NT2/D1 (cell line): ENCODE measurements at regions not wholly inside any gene's neighbourhood (a gene's known extent, or its start where the extent isn't known, plus 50 kb on each side); places are given as distances from the start of the nearest gene placed in this dataset.

Experiments
- DNase-seq: peaks from one replicate; pipeline ENCODE4 v3.0.0-alpha.2; 2011; ENCODE audit warnings: low read depth, low spot score
- H3K27me3 ChIP-seq: 2 replicates; pipeline ENCODE4 v1.6.0; 2011; ENCODE audit warnings: mild to moderate bottlenecking; ENCODE audit not compliant: insufficient read length, insufficient read depth
- H3K36me3 ChIP-seq: 2 replicates; pipeline ENCODE4 v1.6.1; 2011; ENCODE audit warnings: mild to moderate bottlenecking, low read length, mixed read lengths; ENCODE audit not compliant: insufficient read depth, insufficient read length
- H3K4me1 ChIP-seq: 2 replicates; pipeline ENCODE4 v1.5.1; 2011; ENCODE audit not compliant: insufficient read depth, insufficient read length
- H3K4me3 ChIP-seq: 2 replicates; pipeline ENCODE4 v1.5.1; 2011; ENCODE audit warnings: low read depth; ENCODE audit not compliant: insufficient read length
- H3K9ac ChIP-seq: 2 replicates; pipeline ENCODE4 v1.6.0; 2011; ENCODE audit warnings: low read depth; ENCODE audit not compliant: insufficient read length
- H3K9me3 ChIP-seq: 2 replicates; pipeline ENCODE4 v1.5.1; 2011; ENCODE audit warnings: mild to moderate bottlenecking, low read length; ENCODE audit not compliant: insufficient read depth
- SUZ12 ChIP-seq: IDR thresholded peaks from 2 replicates; pipeline ENCODE4 v1.6.1; 2011; ENCODE audit not compliant: insufficient read length, insufficient read depth; ENCODE audit errors: extremely low read depth
- YY1 ChIP-seq: IDR thresholded peaks from 2 replicates; pipeline ENCODE4 v1.6.1; 2011; ENCODE audit not compliant: insufficient read length, insufficient read depth
- ZNF274 ChIP-seq: IDR thresholded peaks from 2 replicates; pipeline ENCODE4 v1.6.1; 2011; ENCODE audit warnings: mild to moderate bottlenecking, low read depth, low read length

DNA sequence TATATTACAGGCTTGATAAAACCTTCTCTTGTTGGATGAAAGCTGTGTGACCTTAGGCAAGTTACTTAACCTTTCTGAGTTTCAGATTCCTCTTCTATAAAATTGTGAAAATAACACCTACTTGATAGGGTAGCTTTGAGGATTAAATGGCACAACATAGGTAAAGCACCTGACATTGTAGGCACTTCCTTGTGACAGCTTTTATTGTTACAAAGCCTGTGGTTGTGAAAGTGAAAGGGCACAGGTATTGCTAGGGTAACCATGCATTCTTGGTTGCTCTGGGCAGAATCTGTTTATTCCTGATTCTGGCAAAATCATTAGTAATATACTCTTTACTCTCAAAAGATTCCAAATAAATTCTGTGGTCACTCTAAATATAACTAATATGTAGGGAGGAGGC lies 493.4 kb downstream of the OLFM4 start:
- Histone ChIP-seq H3K36me3 (no peaks in the 10 kb centered on the region), H3K9ac (no peak overlapping the region), H3K4me3 (no peak overlapping the region), H3K9me3 (no peaks in the 10 kb centered on the region), H3K4me1 (no peaks in the 10 kb centered on the region), H3K27me3 (no peaks in the 10 kb centered on the region)
- no peak for DNase-seq
- TF ChIP-seq YY1 = no peak
- TF ChIP-seq SUZ12 = no peak
- no peak for TF ChIP-seq ZNF274

DNA sequence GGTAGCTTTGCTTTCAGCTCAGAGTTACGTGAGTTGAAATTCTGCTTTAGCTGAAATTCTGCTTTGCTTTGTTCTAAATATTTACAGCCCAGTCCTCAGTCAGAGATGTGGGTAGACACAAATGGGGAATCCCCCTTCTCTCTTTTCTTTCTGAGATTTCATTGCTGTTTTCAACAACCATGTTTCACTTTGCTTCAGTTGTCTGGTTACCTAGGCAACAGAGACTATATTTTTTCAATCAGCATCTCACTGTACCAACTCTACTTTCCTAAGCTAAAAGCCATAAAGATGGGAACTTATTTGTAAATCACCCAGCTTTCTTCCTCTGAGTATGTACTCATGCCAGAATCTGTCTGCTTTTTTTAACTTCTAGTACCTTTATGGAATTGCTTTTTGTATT lies 509.0 kb downstream of the OLFM4 start:
- Histone ChIP-seq H3K4me1 (no peaks in the 10 kb centered on the region), H3K4me3 (no peak overlapping the region), H3K9me3 (no peaks in the 10 kb centered on the region), H3K36me3 (no peaks in the 10 kb centered on the region), H3K27me3 (no peaks in the 10 kb centered on the region), H3K9ac (no peak overlapping the region)
- TF ChIP-seq ZNF274 = no peak
- TF ChIP-seq SUZ12 = no peak
- TF ChIP-seq YY1 = no peak
- no peak for DNase-seq

DNA sequence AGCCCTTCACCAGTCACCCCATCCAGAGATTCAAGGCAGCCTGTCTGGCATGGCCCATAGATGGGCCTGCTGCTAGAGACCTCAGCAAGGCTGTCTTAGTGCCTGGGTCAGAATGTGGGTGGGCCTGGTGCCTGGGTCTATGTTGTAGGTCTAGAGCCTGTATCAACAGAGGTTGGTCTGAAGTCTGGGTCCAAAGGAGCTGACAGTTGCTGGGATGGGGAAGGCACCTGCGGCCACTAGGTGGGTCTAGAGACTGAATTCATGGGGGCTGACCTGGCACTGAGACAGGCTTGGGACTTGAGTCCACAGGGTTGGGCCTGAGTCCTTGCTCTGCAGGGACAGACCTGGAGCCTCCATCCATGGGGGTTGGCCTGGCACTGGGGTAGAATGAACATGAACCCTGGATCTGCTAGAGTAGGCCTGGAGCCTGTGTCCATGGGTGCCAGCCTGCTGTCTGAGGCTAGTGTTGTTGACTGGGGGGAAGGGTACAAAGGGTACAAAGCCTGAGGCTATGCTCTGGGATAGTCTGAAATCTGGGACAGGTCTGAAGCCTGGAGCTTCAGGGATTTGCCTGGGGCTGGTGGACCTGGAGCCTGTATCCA lies 516.8 kb downstream of the OLFM4 start:
- TF ChIP-seq YY1 = no peak
- Histone ChIP-seq H3K9me3 (no peaks in the 10 kb centered on the region), H3K36me3 (no peaks in the 10 kb centered on the region), H3K27me3 (no peaks in the 10 kb centered on the region), H3K4me1 (no peaks in the 10 kb centered on the region), H3K9ac (no peak overlapping the region), H3K4me3 (no peak overlapping the region)
- DNase-seq = no peak

DNA sequence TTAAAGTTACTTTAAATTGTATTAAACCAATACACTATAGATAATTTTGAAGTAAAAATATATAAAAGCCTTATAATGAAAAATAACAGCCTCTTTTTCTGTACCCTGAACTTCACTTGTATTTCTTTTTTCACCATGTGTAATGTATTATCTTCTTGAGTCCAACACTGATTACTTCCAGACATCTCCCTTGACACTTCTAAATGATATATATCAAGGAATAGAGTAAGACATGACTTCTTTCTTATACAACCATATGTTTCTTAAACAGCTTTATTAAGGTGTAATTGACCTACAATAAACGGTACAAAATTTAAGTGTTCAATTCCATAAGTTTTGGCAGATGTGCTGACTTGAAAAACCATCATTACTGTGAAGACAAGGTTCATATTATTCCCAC lies 531.9 kb downstream of the OLFM4 start:
- H3K9ac ChIP-seq = no peak overlapping the region
- H3K36me3 ChIP-seq = no peaks in the 10 kb centered on the region
- TF ChIP-seq SUZ12 = no peak
- no peak for TF ChIP-seq ZNF274
- TF ChIP-seq YY1 = no peak

DNA sequence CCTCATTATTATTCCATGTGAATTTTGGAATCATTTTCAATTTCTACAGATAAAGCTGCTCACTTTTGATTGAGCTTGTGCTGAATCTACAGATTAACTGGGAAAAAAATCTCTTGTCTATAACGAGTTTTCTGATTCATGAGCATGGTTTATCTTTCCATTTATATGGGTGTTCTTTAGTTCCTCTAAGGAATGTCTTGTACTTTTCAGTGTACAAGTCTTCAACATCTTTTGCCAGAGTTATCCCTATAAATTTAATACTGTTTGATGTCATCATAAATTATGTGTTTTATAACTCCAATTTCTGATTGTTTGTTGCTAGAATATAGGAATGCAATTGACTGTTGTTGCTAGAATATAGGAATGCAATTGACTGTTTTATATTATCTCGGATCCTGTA lies 533.8 kb downstream of the OLFM4 start:
- no peak for DNase-seq
- Histone ChIP-seq H3K4me1 (no peaks in the 10 kb centered on the region), H3K4me3 (no peak overlapping the region), H3K27me3 (no peaks in the 10 kb centered on the region), H3K9ac (no peak overlapping the region), H3K9me3 (no peaks in the 10 kb centered on the region), H3K36me3 (no peaks in the 10 kb centered on the region)
- TF ChIP-seq SUZ12 (no peak), YY1 (no peak), ZNF274 (no peak)

More for the DNA sequence above, 531.9 kb downstream of the OLFM4 start:
- DNase-seq = no peak
- H3K27me3 ChIP-seq = no peaks in the 10 kb centered on the region
- no peaks in the 10 kb centered on the region for H3K4me1 ChIP-seq
- no peak overlapping the region for H3K4me3 ChIP-seq
- no peaks in the 10 kb centered on the region for H3K9me3 ChIP-seq

DNA sequence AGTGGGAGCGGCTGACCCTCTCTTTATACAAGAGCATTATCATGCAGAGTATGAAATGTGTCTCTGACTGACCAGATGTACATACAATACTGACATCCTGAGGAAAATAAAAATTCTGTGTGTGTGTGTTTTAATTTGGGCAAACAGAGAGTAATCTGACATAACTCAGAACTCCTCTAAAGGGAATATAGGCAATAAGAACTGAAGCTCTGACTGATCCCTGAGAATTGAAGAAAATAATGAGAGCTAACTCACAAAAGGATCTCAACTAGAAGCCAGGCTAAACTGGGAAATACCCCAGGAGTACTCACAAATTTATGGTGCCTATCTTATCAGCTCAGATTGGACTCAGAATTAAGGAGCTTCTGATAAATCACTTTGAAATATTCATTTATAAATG lies 539.9 kb downstream of the OLFM4 start:
- H3K4me1 ChIP-seq = no peaks in the 10 kb centered on the region
- TF ChIP-seq SUZ12 (no peak), ZNF274 (no peak), YY1 (no peak)
- H3K9ac ChIP-seq = no peak overlapping the region
- H3K36me3 ChIP-seq = no peaks in the 10 kb centered on the region
- H3K9me3 ChIP-seq = no peaks in the 10 kb centered on the region
- DNase-seq = no peak
- no peak overlapping the region for H3K4me3 ChIP-seq
- no peaks in the 10 kb centered on the region for H3K27me3 ChIP-seq

DNA sequence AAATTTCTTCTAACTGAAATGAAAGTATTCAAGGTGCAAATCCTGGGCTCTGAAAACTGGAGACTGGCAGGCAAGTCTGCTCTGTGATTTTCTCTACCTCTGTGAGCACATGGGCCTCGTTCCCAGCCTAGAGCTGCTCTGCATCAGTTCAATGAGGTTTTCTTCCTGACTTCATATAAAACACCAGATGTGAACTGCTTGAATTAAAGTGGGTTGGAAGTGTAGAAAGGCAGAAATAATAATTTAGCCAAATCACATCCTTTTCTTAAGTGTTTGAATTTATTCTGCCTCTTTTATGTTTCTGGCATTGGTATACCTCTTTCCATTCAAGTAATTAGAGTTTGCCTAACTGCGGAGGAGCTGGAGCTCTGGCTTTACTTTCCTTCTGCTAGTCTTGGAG lies 540.8 kb downstream of the OLFM4 start:
- Histone ChIP-seq H3K9me3 (no peaks in the 10 kb centered on the region), H3K36me3 (no peaks in the 10 kb centered on the region), H3K4me3 (no peak overlapping the region), H3K27me3 (no peaks in the 10 kb centered on the region), H3K4me1 (no peaks in the 10 kb centered on the region), H3K9ac (no peak overlapping the region)
- TF ChIP-seq ZNF274 = no peak
- TF ChIP-seq SUZ12 = no peak
- TF ChIP-seq YY1 = no peak
- no peak for DNase-seq
